ENCODE measurements at regions not wholly inside any gene's neighbourhood (a gene's known extent, or its start where the extent isn't known, plus 50 kb on each side); places are given as distances from the start of the nearest gene placed in this dataset.

DNA sequence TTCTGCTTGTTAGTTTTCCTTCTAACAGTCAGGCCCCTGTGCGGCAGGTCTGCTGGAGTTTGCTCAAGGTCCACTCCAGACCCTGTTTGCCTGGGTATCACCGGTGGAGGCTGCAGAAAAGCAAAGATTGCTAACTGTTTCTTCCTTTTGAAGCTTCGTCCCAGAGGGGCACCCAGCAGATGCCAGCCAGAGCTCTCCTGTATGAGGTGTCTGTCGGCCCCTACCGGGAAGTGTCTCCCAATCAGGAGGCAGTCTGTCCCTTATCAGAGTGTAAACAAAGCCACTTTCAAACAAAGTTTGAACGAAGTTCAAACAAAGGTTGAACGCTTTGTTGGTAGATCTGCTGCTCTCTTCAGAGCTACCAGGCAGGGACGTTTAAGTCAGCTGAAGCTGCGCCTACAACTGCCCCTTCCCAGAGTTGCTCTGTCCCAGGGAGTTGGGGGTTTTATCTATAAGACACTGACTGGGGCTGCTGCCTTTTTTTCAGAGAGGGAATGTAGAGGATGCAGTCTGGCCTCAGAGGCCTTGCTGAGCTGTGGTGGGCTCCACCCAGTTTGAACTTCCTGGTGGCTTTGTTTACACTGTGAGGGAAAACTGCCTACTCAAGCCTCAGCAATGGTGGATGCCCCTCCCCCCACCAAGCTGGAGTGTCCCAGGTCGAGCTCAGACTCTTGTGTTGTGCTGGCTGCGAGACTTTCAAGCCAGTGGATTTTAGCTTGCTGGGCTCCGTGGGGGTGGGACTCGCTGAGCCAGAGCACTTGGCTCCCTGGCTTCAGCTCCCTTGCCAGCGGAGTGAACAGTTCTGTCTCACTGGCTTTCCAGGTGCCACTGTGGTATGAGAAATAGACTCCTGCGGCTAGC, 401.8 kb downstream of the SRGAP2C start:
- TF ChIP-seq, protein P1, sequence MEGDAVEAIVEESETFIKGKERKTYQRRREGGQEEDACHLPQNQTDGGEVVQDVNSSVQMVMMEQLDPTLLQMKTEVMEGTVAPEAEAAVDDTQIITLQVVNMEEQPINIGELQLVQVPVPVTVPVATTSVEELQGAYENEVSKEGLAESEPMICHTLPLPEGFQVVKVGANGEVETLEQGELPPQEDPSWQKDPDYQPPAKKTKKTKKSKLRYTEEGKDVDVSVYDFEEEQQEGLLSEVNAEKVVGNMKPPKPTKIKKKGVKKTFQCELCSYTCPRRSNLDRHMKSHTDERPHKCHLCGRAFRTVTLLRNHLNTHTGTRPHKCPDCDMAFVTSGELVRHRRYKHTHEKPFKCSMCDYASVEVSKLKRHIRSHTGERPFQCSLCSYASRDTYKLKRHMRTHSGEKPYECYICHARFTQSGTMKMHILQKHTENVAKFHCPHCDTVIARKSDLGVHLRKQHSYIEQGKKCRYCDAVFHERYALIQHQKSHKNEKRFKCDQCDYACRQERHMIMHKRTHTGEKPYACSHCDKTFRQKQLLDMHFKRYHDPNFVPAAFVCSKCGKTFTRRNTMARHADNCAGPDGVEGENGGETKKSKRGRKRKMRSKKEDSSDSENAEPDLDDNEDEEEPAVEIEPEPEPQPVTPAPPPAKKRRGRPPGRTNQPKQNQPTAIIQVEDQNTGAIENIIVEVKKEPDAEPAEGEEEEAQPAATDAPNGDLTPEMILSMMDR (conservative IDR thresholded peaks at IDR 0.05; ENCODE audit: low read depth, low read length) = no peak
- TF ChIP-seq POLR2A (IDR thresholded peaks at IDR 0.05; ENCODE audit: low read depth, low read length) (no peak), CEBPB (IDR thresholded peaks at IDR 0.05; ENCODE audit: low read depth, low read length) (no peak)
